ENCODE measurements at regions not wholly inside any gene's neighbourhood (a gene's known extent, or its start where the extent isn't known, plus 50 kb on each side); places are given as distances from the start of the nearest gene placed in this dataset.

- Histone ChIP-seq H3K36me3 (ENCODE audit: insufficient read depth, low read length) (no peaks in the 10 kb centered on the region), H2AFZ (ENCODE audit: low read length) (no peak overlapping the region), H3K9me2 (ENCODE audit: insufficient read depth, low read length) (no peaks in the 10 kb centered on the region), H4K20me1 (ENCODE audit: insufficient read depth, low read length) (no peaks in the 10 kb centered on the region), H3K4me2 (ENCODE audit: low read length) (no peak overlapping the region), H3K79me2 (ENCODE audit: insufficient read depth, low read depth, low read length) (no peaks in the 10 kb centered on the region), H3K9me3 (ENCODE audit: low read length) (no peaks in the 10 kb centered on the region), H3K27ac (ENCODE audit: low read depth, low read length, poor library complexity, severe bottlenecking) (no peak overlapping the region), H3K4me3 (ENCODE audit: low read depth, low read length, poor library complexity, severe bottlenecking) (no peak overlapping the region), H3K4me1 (ENCODE audit: insufficient read depth, low read length, poor library complexity, severe bottlenecking) (no peaks in the 10 kb centered on the region)
- ChIA-PET POLR2A (no interaction called here), CTCF (ENCODE audit: unreplicated experiment) (no interaction called here)
- intact Hi-C loops (cut with micrococcal nuclease; ENCODE audit: unreplicated experiment): no loop called here
- BruUV-seq (replicated peaks): no TSS peak
- TF ChIP-seq CTCF (conservative IDR thresholded peaks at IDR 0.05; ENCODE audit: low read length) (no peak), EZH2phosphoT487 (IDR thresholded peaks at IDR 0.05; ENCODE audit: borderline replicate concordance, low read depth, low read length) (no peak)
- DNase-seq (ENCODE audit: low spot score): no peak
These were observed 239.0 kb upstream of the PTBP2 start for GRCh38 chr1:96482616-96483015.

GRCh38 chr1:96487394-96487793 is 234.2 kb upstream of the PTBP2 start:
- Histone ChIP-seq H4K20me1 (ENCODE audit: insufficient read depth, low read length) (no peaks in the 10 kb centered on the region), H3K9me3 (ENCODE audit: low read length) (no peaks in the 10 kb centered on the region), H3K4me3 (ENCODE audit: low read depth, low read length, poor library complexity, severe bottlenecking) (no peak overlapping the region), H3K4me1 (ENCODE audit: insufficient read depth, low read length, poor library complexity, severe bottlenecking) (no peaks in the 10 kb centered on the region), H3K27ac (ENCODE audit: low read depth, low read length, poor library complexity, severe bottlenecking) (no peak overlapping the region), H2AFZ (ENCODE audit: low read length) (no peak overlapping the region), H3K36me3 (ENCODE audit: insufficient read depth, low read length) (no peaks in the 10 kb centered on the region), H3K79me2 (ENCODE audit: insufficient read depth, low read depth, low read length) (no peaks in the 10 kb centered on the region), H3K9me2 (ENCODE audit: insufficient read depth, low read length) (no peaks in the 10 kb centered on the region), H3K4me2 (ENCODE audit: low read length) (no peak overlapping the region)
- TF ChIP-seq CTCF (conservative IDR thresholded peaks at IDR 0.05; ENCODE audit: low read length) (no peak), EZH2phosphoT487 (IDR thresholded peaks at IDR 0.05; ENCODE audit: borderline replicate concordance, low read depth, low read length) (no peak)
- BruUV-seq (replicated peaks): no TSS peak
- intact Hi-C loops (cut with micrococcal nuclease; ENCODE audit: unreplicated experiment): no loop called here
- ChIA-PET POLR2A (no interaction called here), CTCF (ENCODE audit: unreplicated experiment) (no interaction called here)
- no peak for DNase-seq (ENCODE audit: low spot score)

- intact Hi-C loops (cut with micrococcal nuclease; ENCODE audit: unreplicated experiment): no loop called here
- DNase-seq (ENCODE audit: low spot score): no peak
- Histone ChIP-seq H2AFZ (ENCODE audit: low read length) (no peak overlapping the region), H3K4me1 (ENCODE audit: insufficient read depth, low read length, poor library complexity, severe bottlenecking) (no peaks in the 10 kb centered on the region), H3K36me3 (ENCODE audit: insufficient read depth, low read length) (no peaks in the 10 kb centered on the region), H3K9me2 (ENCODE audit: insufficient read depth, low read length) (no peaks in the 10 kb centered on the region), H3K9me3 (ENCODE audit: low read length) (no peaks in the 10 kb centered on the region), H3K4me2 (ENCODE audit: low read length) (no peak overlapping the region), H3K79me2 (ENCODE audit: insufficient read depth, low read depth, low read length) (no peaks in the 10 kb centered on the region), H3K4me3 (ENCODE audit: low read depth, low read length, poor library complexity, severe bottlenecking) (no peak overlapping the region), H3K27ac (ENCODE audit: low read depth, low read length, poor library complexity, severe bottlenecking) (no peak overlapping the region), H4K20me1 (ENCODE audit: insufficient read depth, low read length) (no peaks in the 10 kb centered on the region)
- ChIA-PET POLR2A (interaction anchor here (0.5 kb wide), 1 partner anchor 62 kb away, joined by 3 read pairs; no protein-coding TSS in a partner anchor), CTCF (ENCODE audit: unreplicated experiment) (no interaction called here)
- BruUV-seq (replicated peaks): no TSS peak
- no peak for TF ChIP-seq CTCF (conservative IDR thresholded peaks at IDR 0.05; ENCODE audit: low read length)
- no peak for TF ChIP-seq EZH2phosphoT487 (IDR thresholded peaks at IDR 0.05; ENCODE audit: borderline replicate concordance, low read depth, low read length)
These were observed 233.6 kb upstream of the PTBP2 start for GRCh38 chr1:96487971-96488370.

Data from OCI-LY7 (cell line).